A673 (cell line): ENCODE measurements at regions not wholly inside any gene's neighbourhood (a gene's known extent, or its start where the extent isn't known, plus 50 kb on each side); places are given as distances from the start of the nearest gene placed in this dataset.

Source experiments
- BruUV-seq: library from RNA; stranded (reverse); fragments of 400-500 nt; replicated peaks from 2 replicates; lab custom pipeline; 2021; lab: Mats Ljungman, UMichigan
- CTCF ChIA-PET: fragments of 300-600 bp; sonication (Branson Sonifier 250); formaldehyde crosslinking; loops from one replicate; lab custom pipeline; 2022; ENCODE audit warnings: antibody characterized with exemption; lab: Charles Lee
- POLR2A ChIA-PET: fragments of 300-600 bp; sonication (Branson Sonifier 250); formaldehyde crosslinking; loops from one replicate; lab custom pipeline; 2022; ENCODE audit warnings: antibody characterized with exemption; ENCODE audit not compliant: low non-redundant PET; lab: Charles Lee
- DNase-seq: peaks from one replicate; pipeline ENCODE4 v3.0.0-alpha.2; 2015; ENCODE audit warnings: low spot score
- H3K27ac ChIP-seq: fragments of 200-600 bp; sonication (generic); 2 replicates; pipeline ENCODE4 v1.5.1; 2016; ENCODE audit warnings: mixed run types, low read depth, mild to moderate bottlenecking, mixed read lengths, antibody characterized with exemption, low read length; ENCODE audit not compliant: poor library complexity, severe bottlenecking
- H3K27me3 ChIP-seq: fragments of 200-600 bp; sonication (generic); replicated peaks from 2 replicates; pipeline ENCODE4 v1.6.1; 2017; ENCODE audit warnings: mixed run types, low read depth, mild to moderate bottlenecking, mixed read lengths, antibody characterized with exemption, low read length; ENCODE audit not compliant: insufficient read depth, poor library complexity
- H3K36me3 ChIP-seq: fragments of 200-600 bp; sonication (generic); 2 replicates; pipeline ENCODE4 v1.6.1; 2016; ENCODE audit warnings: mixed run types, mild to moderate bottlenecking, mixed read lengths, antibody characterized with exemption, low read length; ENCODE audit not compliant: insufficient read depth, poor library complexity, severe bottlenecking
- H3K4me1 ChIP-seq: fragments of 200-600 bp; sonication (generic); 2 replicates; pipeline ENCODE4 v1.6.1; 2017; ENCODE audit warnings: mixed run types, mild to moderate bottlenecking, mixed read lengths, antibody characterized with exemption, low read length; ENCODE audit not compliant: insufficient read depth, poor library complexity, severe bottlenecking
- H3K4me3 ChIP-seq: fragments of 200-600 bp; sonication (generic); 2 replicates; pipeline ENCODE4 v1.5.1; 2016; ENCODE audit warnings: low read depth, mixed run types, mild to moderate bottlenecking, mixed read lengths, low read length; ENCODE audit not compliant: poor library complexity, severe bottlenecking
- H3K9me3 ChIP-seq: fragments of 200-600 bp; sonication (generic); 2 replicates; pipeline ENCODE4 v1.6.1; 2016; ENCODE audit warnings: mixed run types, low read depth, mild to moderate bottlenecking, mixed read lengths, antibody characterized with exemption, low read length; ENCODE audit not compliant: poor library complexity, severe bottlenecking
- CTCF ChIP-seq: fragments of 300-800, 200-600 bp; sonication (generic); conservative IDR thresholded peaks from 2 replicates; pipeline ENCODE4 v1.5.1; 2017; ENCODE audit warnings: low read depth, mild to moderate bottlenecking, antibody characterized with exemption, low read length, moderate library complexity, mixed read lengths
- EZH2 ChIP-seq: fragments of 200-600 bp; sonication (generic); IDR thresholded peaks from 2 replicates; pipeline ENCODE4 v1.6.1; 2017; ENCODE audit warnings: borderline replicate concordance, low read depth, mild to moderate bottlenecking, mixed read lengths, antibody characterized with exemption, low read length; ENCODE audit not compliant: poor library complexity, severe bottlenecking
- intact Hi-C: fragments of 100-400 bp; cut with micrococcal nuclease; formaldehyde crosslinking; loops from one replicate; pipeline ENCODE4 v1.10.0; 2022; ENCODE audit not compliant: unreplicated experiment

GRCh38 chr1:31502253-31502652, 74.1 kb upstream of the TINAGL1 start:
- intact Hi-C loops = no loop called here
- H3K4me1 ChIP-seq = no peaks in the 10 kb centered on the region
- BruUV-seq = no TSS peak
- DNase-seq = no peak
- H3K36me3 ChIP-seq = no peaks in the 10 kb centered on the region
- H3K4me3 ChIP-seq = no peak overlapping the region
- no peaks in the 10 kb centered on the region for H3K27me3 ChIP-seq
- no peak overlapping the region for H3K27ac ChIP-seq
- ChIA-PET CTCF (no interaction called here), POLR2A (no interaction called here)
- no peak for TF ChIP-seq CTCF
- no peak for TF ChIP-seq EZH2
- no peaks in the 10 kb centered on the region for H3K9me3 ChIP-seq

GRCh38 chr1:31502926-31503511, 73.3 kb upstream of the TINAGL1 start:
- Histone ChIP-seq H3K4me3 (no peak overlapping the region), H3K27ac (no peak overlapping the region), H3K9me3 (no peaks in the 10 kb centered on the region), H3K4me1 (no peaks in the 10 kb centered on the region), H3K27me3 (no peaks in the 10 kb centered on the region), H3K36me3 (no peaks in the 10 kb centered on the region)
- POLR2A ChIA-PET = no interaction called here
- CTCF ChIA-PET = no interaction called here
- intact Hi-C loops = no loop called here
- no peak for TF ChIP-seq CTCF
- TF ChIP-seq EZH2 = no peak
- no TSS peak for BruUV-seq
- no peak for DNase-seq

DNA sequence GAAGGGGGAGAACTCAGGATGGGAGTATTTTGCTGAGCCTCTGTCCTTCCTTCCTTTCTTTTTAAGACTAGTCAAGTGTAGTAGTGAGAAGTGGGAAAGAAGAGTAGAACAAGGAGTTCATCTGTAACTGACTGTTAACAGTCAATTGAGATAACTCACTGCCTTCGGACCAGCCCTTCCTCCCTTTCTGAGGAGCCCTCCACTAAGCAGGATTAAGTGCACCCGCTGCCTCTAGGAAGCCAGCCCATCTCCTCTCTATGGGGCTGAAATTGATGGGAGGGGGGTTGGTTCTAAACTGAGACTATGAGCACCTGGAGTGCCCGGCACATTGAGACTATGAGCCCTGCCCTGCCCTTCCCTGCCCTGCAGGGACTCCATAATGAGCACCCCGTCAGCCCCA, 72.7 kb upstream of the TINAGL1 start:
- intact Hi-C loops = no loop called here
- DNase-seq = no peak
- ChIA-PET POLR2A (interaction anchor here (0.6 kb wide), 1 partner anchor 50 kb away, joined by 9 read pairs; no protein-coding TSS in a partner anchor), CTCF (no interaction called here)
- no peaks in the 10 kb centered on the region for H3K9me3 ChIP-seq
- H3K4me3 ChIP-seq = no peak overlapping the region
- BruUV-seq = no TSS peak
- no peaks in the 10 kb centered on the region for H3K36me3 ChIP-seq
- no peak overlapping the region for H3K27ac ChIP-seq
- no peaks in the 10 kb centered on the region for H3K4me1 ChIP-seq
- H3K27me3 ChIP-seq = no peaks in the 10 kb centered on the region
- TF ChIP-seq EZH2 = no peak

GRCh38 chr1:31504001-31504400, 72.3 kb upstream of the TINAGL1 start:
- POLR2A ChIA-PET = interaction anchor here (0.6 kb wide), 1 partner anchor 50 kb away, joined by 9 read pairs; no protein-coding TSS in a partner anchor
- intact Hi-C loops = no loop called here
- H3K27ac ChIP-seq = no peak overlapping the region
- TF ChIP-seq EZH2 = no peak
- TF ChIP-seq CTCF = no peak
- no peaks in the 10 kb centered on the region for H3K27me3 ChIP-seq
- no peaks in the 10 kb centered on the region for H3K4me1 ChIP-seq
- BruUV-seq = no TSS peak
- CTCF ChIA-PET = no interaction called here
- H3K4me3 ChIP-seq = no peak overlapping the region
- no peaks in the 10 kb centered on the region for H3K9me3 ChIP-seq
- no peak for DNase-seq
- no peaks in the 10 kb centered on the region for H3K36me3 ChIP-seq
